Hepatocyte (in vitro differentiated cells): ENCODE measurements at regions not wholly inside any gene's neighbourhood (a gene's known extent, or its start where the extent isn't known, plus 50 kb on each side); places are given as distances from the start of the nearest gene placed in this dataset.

Source experiments
- EZH2 ChIP-seq: fragments of 200-600 bp; sonication (generic); IDR thresholded peaks from 2 replicates; pipeline ENCODE4 v1.6.1; 2016; ENCODE audit warnings: antibody characterized with exemption, mild to moderate bottlenecking, borderline replicate concordance
- EZH2phosphoT487 ChIP-seq: fragments of 200-600 bp; sonication (generic); IDR thresholded peaks from one replicate; pipeline ENCODE4 v1.6.1; 2018; ENCODE audit warnings: antibody characterized with exemption, mild to moderate bottlenecking, low read depth, moderate library complexity; ENCODE audit not compliant: unreplicated experiment, severe bottlenecking
- TF ChIP-seq, protein P1 (sequence below): fragments of 200-600 bp; sonication (generic); IDR thresholded peaks from 2 replicates; pipeline ENCODE4 v1.5.1; 2016; ENCODE audit warnings: antibody characterized with exemption, mild to moderate bottlenecking; ENCODE audit not compliant: poor library complexity

DNA sequence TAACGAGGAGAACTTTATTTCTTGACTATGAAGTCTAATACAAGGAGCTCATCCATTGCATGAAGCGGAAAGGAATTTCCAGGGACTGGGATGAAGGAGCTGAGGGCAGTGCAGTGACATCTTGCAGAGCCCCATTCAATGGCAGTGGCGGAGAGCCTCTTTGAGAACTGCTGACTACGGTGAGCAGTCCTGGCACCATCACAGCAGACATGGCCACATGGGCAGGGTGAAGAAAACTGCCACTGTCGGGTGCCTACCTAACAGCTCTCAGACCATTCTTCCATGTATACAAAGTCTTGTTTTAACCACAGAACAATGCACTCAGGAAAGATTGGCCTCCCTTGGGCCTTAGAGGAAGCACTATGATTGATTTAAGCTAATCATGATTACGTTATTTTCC, 506.1 kb upstream of the DCC start:
- TF ChIP-seq, protein P1, sequence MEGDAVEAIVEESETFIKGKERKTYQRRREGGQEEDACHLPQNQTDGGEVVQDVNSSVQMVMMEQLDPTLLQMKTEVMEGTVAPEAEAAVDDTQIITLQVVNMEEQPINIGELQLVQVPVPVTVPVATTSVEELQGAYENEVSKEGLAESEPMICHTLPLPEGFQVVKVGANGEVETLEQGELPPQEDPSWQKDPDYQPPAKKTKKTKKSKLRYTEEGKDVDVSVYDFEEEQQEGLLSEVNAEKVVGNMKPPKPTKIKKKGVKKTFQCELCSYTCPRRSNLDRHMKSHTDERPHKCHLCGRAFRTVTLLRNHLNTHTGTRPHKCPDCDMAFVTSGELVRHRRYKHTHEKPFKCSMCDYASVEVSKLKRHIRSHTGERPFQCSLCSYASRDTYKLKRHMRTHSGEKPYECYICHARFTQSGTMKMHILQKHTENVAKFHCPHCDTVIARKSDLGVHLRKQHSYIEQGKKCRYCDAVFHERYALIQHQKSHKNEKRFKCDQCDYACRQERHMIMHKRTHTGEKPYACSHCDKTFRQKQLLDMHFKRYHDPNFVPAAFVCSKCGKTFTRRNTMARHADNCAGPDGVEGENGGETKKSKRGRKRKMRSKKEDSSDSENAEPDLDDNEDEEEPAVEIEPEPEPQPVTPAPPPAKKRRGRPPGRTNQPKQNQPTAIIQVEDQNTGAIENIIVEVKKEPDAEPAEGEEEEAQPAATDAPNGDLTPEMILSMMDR: no peak
- TF ChIP-seq EZH2 (no peak), EZH2phosphoT487 (no peak)
